ENCODE measurements at regions not wholly inside any gene's neighbourhood (a gene's known extent, or its start where the extent isn't known, plus 50 kb on each side); places are given as distances from the start of the nearest gene placed in this dataset.

DNA sequence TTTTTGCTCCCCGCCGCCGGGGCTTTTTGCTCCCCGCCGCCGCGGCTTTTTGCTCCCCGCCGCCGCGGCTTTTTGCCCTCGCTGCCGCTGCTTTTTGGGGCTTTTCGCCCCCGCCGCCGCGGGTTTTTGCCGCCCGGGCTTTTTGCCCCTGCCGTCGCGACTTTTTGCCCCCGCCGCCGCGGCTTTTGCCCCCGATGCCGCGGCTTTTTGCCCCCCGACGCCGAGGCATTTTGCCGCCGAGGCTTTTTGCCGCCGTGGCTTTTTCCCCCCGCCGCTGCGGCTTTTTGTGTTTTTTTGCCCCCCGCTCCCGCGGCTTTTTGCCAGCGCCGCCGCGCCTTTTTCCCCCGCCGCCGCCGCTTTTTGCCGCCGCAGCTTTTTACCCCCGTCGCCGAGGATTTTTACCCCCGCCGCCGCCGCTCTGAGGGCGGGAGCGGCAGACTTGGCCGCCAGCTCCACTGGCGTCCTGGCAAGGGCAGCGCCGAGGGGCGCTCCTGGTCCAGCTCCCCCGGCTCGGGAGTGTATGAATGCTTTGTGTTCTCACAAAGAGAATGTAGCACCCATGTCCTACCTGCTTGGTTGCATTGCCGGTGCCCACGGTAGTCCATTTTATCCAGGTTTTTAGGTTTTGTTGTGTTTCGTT, 151.7 kb downstream of the KCNJ18 start:
- dilution Hi-C loops (cut with HindIII; ENCODE audit: low sequenced_read_pairs, unreplicated experiment), result no loop called here
- ATAC-seq (ENCODE audit: low read depth) (no peak), DNase-seq (no peak)
- Histone ChIP-seq H4K20me1 (ENCODE audit: insufficient read depth, low read length) (no peaks in the 10 kb centered on the region), H2BK20ac (ENCODE audit: low read depth, low read length) (no peak overlapping the region), H4K5ac (ENCODE audit: low read depth, low read length) (no peak overlapping the region), H3K23ac (ENCODE audit: low read depth, low read length) (no peak overlapping the region), H2AK9ac (replicated peaks; ENCODE audit: low read depth, low read length, poor library complexity) (no peak overlapping the region), H3K4ac (ENCODE audit: low read depth, low read length) (no peak overlapping the region), H3K4me2 (ENCODE audit: low read depth, low read length) (no peak overlapping the region), H3K9me1 (ENCODE audit: insufficient read depth, low read length) (no peaks in the 10 kb centered on the region), H3K4me1 (ENCODE audit: control insufficient read depth, insufficient read depth, low read length) (no peaks in the 10 kb centered on the region), H3K4me3 (ENCODE audit: insufficient read depth, low read depth, low read length) (no peak overlapping the region), H2BK15ac (ENCODE audit: low read depth, low read length) (no peak overlapping the region), H3K79me1 (ENCODE audit: low read depth in 1 of 2, low read length in 2 of 2) (no peaks in the 10 kb centered on the region), H3K56ac (ENCODE audit: extremely low read depth, insufficient read depth, low read length) (no peak overlapping the region), H2AK5ac (ENCODE audit: low read depth, low read length) (no peak overlapping the region), H4K8ac (ENCODE audit: low read depth in 2 of 2, low read length in 2 of 2) (no peak overlapping the region), H3K9ac (ENCODE audit: low read depth, low read length) (no peak overlapping the region), H3K36me3 (ENCODE audit: control insufficient read depth, insufficient read depth, low read length) (no peaks in the 10 kb centered on the region), H3K27ac (ENCODE audit: insufficient read depth, low read length) (no peak overlapping the region), H3K18ac (ENCODE audit: low read depth, low read length) (no peak overlapping the region), H2BK5ac (ENCODE audit: low read depth, low read length, poor library complexity, severe bottlenecking) (no peak overlapping the region), H3K14ac (replicated peaks; ENCODE audit: low read depth, low read length) (no peak overlapping the region), H3K9me3 (ENCODE audit: control insufficient read depth, insufficient read depth, low read length) (peaks cover 9% of the 10 kb centered on the region; the same call in 1 of the 2 replicates), H3K27me3 (ENCODE audit: control insufficient read depth, insufficient read depth, low read length) (no peaks in the 10 kb centered on the region), H2BK120ac (ENCODE audit: low read depth, low read length) (no peak overlapping the region), H2AFZ (replicated peaks; ENCODE audit: low read length, poor library complexity) (no peak overlapping the region), H4K91ac (ENCODE audit: insufficient read depth, low read depth, low read length) (no peak overlapping the region)
- 50% methylated on average over 23 of the region's 72 CpGs; no CpG with 5 or more reads in 1 of the 2 experiments for WGBS, 2 experiments (ENCODE audit: extremely low coverage in 2 of 2, insufficient read length in 1 of 2)
- BruUV-seq (replicated peaks), result no TSS peak
- TF ChIP-seq MAFK (IDR thresholded peaks at IDR 0.05; ENCODE audit: low read depth, low read length), result no peak
- no peak for TF ChIP-seq RFX5 (IDR thresholded peaks at IDR 0.05; ENCODE audit: low read depth, low read length)
- TF ChIP-seq RCOR1 (IDR thresholded peaks at IDR 0.05; ENCODE audit: insufficient replicate concordance, low read length), result no peak
- no peak for TF ChIP-seq FOS (IDR thresholded peaks at IDR 0.05; ENCODE audit: low read depth, low read length)
- TF ChIP-seq, protein P1, sequence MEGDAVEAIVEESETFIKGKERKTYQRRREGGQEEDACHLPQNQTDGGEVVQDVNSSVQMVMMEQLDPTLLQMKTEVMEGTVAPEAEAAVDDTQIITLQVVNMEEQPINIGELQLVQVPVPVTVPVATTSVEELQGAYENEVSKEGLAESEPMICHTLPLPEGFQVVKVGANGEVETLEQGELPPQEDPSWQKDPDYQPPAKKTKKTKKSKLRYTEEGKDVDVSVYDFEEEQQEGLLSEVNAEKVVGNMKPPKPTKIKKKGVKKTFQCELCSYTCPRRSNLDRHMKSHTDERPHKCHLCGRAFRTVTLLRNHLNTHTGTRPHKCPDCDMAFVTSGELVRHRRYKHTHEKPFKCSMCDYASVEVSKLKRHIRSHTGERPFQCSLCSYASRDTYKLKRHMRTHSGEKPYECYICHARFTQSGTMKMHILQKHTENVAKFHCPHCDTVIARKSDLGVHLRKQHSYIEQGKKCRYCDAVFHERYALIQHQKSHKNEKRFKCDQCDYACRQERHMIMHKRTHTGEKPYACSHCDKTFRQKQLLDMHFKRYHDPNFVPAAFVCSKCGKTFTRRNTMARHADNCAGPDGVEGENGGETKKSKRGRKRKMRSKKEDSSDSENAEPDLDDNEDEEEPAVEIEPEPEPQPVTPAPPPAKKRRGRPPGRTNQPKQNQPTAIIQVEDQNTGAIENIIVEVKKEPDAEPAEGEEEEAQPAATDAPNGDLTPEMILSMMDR (conservative IDR thresholded peaks at IDR 0.05; ENCODE audit: low read depth, low read length), result no peak
- TF ChIP-seq BHLHE40 (IDR thresholded peaks at IDR 0.05; ENCODE audit: low read depth, low read length), result no peak
- TF ChIP-seq NFE2L2 (IDR thresholded peaks at IDR 0.05; ENCODE audit: low read depth, low read length), result no peak
- TF ChIP-seq SMC3 (IDR thresholded peaks at IDR 0.05; ENCODE audit: low read depth, low read length), result no peak
- no peak for TF ChIP-seq POLR2A (IDR thresholded peaks at IDR 0.05; ENCODE audit: low read depth, low read length)
- no peak for TF ChIP-seq CHD1 (IDR thresholded peaks at IDR 0.05; ENCODE audit: low read depth, low read length)
- no peak for TF ChIP-seq CEBPB (IDR thresholded peaks at IDR 0.05; ENCODE audit: low read depth, low read length)
- no peak for TF ChIP-seq MXI1 (IDR thresholded peaks at IDR 0.05; ENCODE audit: borderline replicate concordance, low read depth, low read length)
- TF ChIP-seq RAD21 (IDR thresholded peaks at IDR 0.05; ENCODE audit: low read length), result no peak
- no peak for TF ChIP-seq USF2 (IDR thresholded peaks at IDR 0.05; ENCODE audit: low read depth, low read length)
- ChIA-PET CTCF (no interaction called here), POLR2A (ENCODE audit: unreplicated experiment) (no interaction called here)
- intact Hi-C loops (cut with micrococcal nuclease), result no loop called here
- in situ Hi-C loops (cut with MboI; ENCODE audit: low sequenced_read_pairs), result no loop called here

Data from IMR-90 (cell line).